GM23338 (cell line): ENCODE measurements at regions not wholly inside any gene's neighbourhood (a gene's known extent, or its start where the extent isn't known, plus 50 kb on each side); places are given as distances from the start of the nearest gene placed in this dataset.

Experiments
- CREB1 ChIP-seq: fragments of 250-450 bp; sonication (Bioruptor Pico); IDR thresholded peaks from 2 replicates; pipeline ENCODE4 v1.5.0; 2020; ENCODE audit warnings: low read depth, mild to moderate bottlenecking, moderate library complexity
- CTCF ChIP-seq, 2 experiments: fragments of 200-600 bp in 1 of 2; sonication (generic) in 1 of 2; conservative IDR thresholded peaks; 2 replicates each; pipeline versions ENCODE4 v1.5.1 to v1.6.1; 2016 to 2017; ENCODE audit warnings: antibody characterized with exemption in 2 of 2, low read depth in 2 of 2, mild to moderate bottlenecking in 2 of 2, moderate library complexity in 1 of 2
- EZH2 ChIP-seq: fragments of 200-600 bp; sonication (generic); IDR thresholded peaks from one replicate; pipeline ENCODE4 v1.8.0; 2017; ENCODE audit warnings: antibody characterized with exemption, mild to moderate bottlenecking, low read depth; ENCODE audit not compliant: unreplicated experiment
- EZH2phosphoT487 ChIP-seq: fragments of 200-600 bp; sonication (generic); IDR thresholded peaks from one replicate; pipeline ENCODE4 v1.8.1; 2018; ENCODE audit warnings: antibody characterized with exemption; ENCODE audit not compliant: unreplicated experiment
- POLR2AphosphoS5 ChIP-seq: IDR thresholded peaks from 2 replicates; pipeline ENCODE4 v1.6.1; 2016; ENCODE audit warnings: antibody characterized with exemption, low read depth
- REST ChIP-seq: IDR thresholded peaks from one replicate; pipeline ENCODE4 v1.6.1; 2018; ENCODE audit warnings: antibody characterized with exemption; ENCODE audit not compliant: unreplicated experiment

GRCh38 chr18:43994381-43994780 lies 686.3 kb upstream of the SETBP1 start:
- TF ChIP-seq CTCF (conservative IDR thresholded peaks at IDR 0.05; ENCODE audit: low read depth in 2 of 2), result no peak
- no peak for TF ChIP-seq POLR2AphosphoS5
- no peak for TF ChIP-seq REST
- TF ChIP-seq EZH2, result no peak
- TF ChIP-seq CREB1, result no peak
- no peak for TF ChIP-seq EZH2phosphoT487
